DOHH2 (cell line): ENCODE measurements at regions not wholly inside any gene's neighbourhood (a gene's known extent, or its start where the extent isn't known, plus 50 kb on each side); places are given as distances from the start of the nearest gene placed in this dataset.

ENCODE experiments used
- H3F3A ChIP-seq: fragments of 200-600 bp; sonication (generic), shearing (Covaris generic); 2 replicates; pipeline ENCODE4 v1.6.0; 2016; ENCODE audit warnings: antibody characterized with exemption, mild to moderate bottlenecking; ENCODE audit not compliant: control insufficient read depth, insufficient read depth
- H3K27ac ChIP-seq: fragments of 200-600 bp; sonication (generic); 2 replicates; pipeline ENCODE4 v1.5.1; 2014; ENCODE audit warnings: low read depth, mild to moderate bottlenecking, low read length, moderate library complexity
- H3K27me3 ChIP-seq: fragments of 200-600 bp; sonication (generic); 2 replicates; pipeline ENCODE4 v1.6.1; 2014; ENCODE audit warnings: mild to moderate bottlenecking, low read length, mixed read lengths; ENCODE audit not compliant: control insufficient read depth
- H3K36me3 ChIP-seq: fragments of 200-600 bp; sonication (generic); 2 replicates; pipeline ENCODE4 v1.6.1; 2014; ENCODE audit warnings: mild to moderate bottlenecking, low read length, moderate library complexity, mixed read lengths; ENCODE audit not compliant: control insufficient read depth
- H3K4me1 ChIP-seq: fragments of 200-600 bp; sonication (generic); 2 replicates; pipeline ENCODE4 v1.6.1; 2014; ENCODE audit warnings: mild to moderate bottlenecking, low read length, mixed read lengths; ENCODE audit not compliant: control insufficient read depth
- H3K4me2 ChIP-seq: fragments of 200-600 bp; sonication (generic); 2 replicates; pipeline ENCODE4 v1.6.0; 2014; ENCODE audit warnings: mild to moderate bottlenecking, low read length, moderate library complexity
- H3K4me3 ChIP-seq: fragments of 200-600 bp; sonication (generic); 2 replicates; pipeline ENCODE4 v1.5.1; 2014; ENCODE audit warnings: mild to moderate bottlenecking, low read length, mixed read lengths
- H3K79me2 ChIP-seq: fragments of 200-600 bp; sonication (generic); 2 replicates; pipeline ENCODE4 v1.6.1; 2014; ENCODE audit warnings: mild to moderate bottlenecking, low read length, mixed read lengths; ENCODE audit not compliant: control insufficient read depth
- H3K9me2 ChIP-seq: fragments of 200-600 bp; sonication (generic); replicated peaks from 2 replicates; pipeline ENCODE4 v1.6.1; 2014; ENCODE audit warnings: mild to moderate bottlenecking, low read length, mixed read lengths; ENCODE audit not compliant: control insufficient read depth
- H3K9me3 ChIP-seq: fragments of 200-600 bp; sonication (generic); 2 replicates; pipeline ENCODE4 v1.6.1; 2014; ENCODE audit warnings: antibody characterized with exemption, low read length, mixed read lengths; ENCODE audit not compliant: control insufficient read depth, insufficient read depth
- H4K20me1 ChIP-seq: fragments of 200-600 bp; sonication (generic); 2 replicates; pipeline ENCODE4 v1.6.0; 2014; ENCODE audit warnings: low read depth, mild to moderate bottlenecking, antibody characterized with exemption, low read length, moderate library complexity; ENCODE audit not compliant: control insufficient read depth, insufficient read depth
- CTCF ChIP-seq: fragments of 200-600 bp; sonication (generic); IDR thresholded peaks from one replicate; pipeline ENCODE4 v1.5.1; 2014; ENCODE audit warnings: antibody characterized with exemption, mild to moderate bottlenecking, low read depth, low read length; ENCODE audit not compliant: poor library complexity, severe bottlenecking
- EZH2phosphoT487 ChIP-seq: fragments of 200-600 bp; sonication (generic); IDR thresholded peaks from 2 replicates; pipeline ENCODE4 v1.6.1; 2017; ENCODE audit warnings: borderline replicate concordance, mild to moderate bottlenecking, antibody characterized with exemption, low read length, moderate library complexity, mixed read lengths

GRCh38 chr3:99394831-99395778 is 243.3 kb upstream of the COL8A1 start:
- Histone ChIP-seq H3K4me2 (no peak overlapping the region), H3F3A (no peaks in the 10 kb centered on the region), H4K20me1 (no peaks in the 10 kb centered on the region), H3K79me2 (no peaks in the 10 kb centered on the region), H3K36me3 (no peaks in the 10 kb centered on the region), H3K4me3 (no peak overlapping the region), H3K9me3 (peaks cover 13% of the 10 kb centered on the region; the same call in 1 of the 2 replicates), H3K4me1 (no peaks in the 10 kb centered on the region), H3K9me2 (no peaks in the 10 kb centered on the region), H3K27me3 (no peaks in the 10 kb centered on the region), H3K27ac (no peak overlapping the region)
- TF ChIP-seq CTCF (no peak), EZH2phosphoT487 (no peak)

DNA sequence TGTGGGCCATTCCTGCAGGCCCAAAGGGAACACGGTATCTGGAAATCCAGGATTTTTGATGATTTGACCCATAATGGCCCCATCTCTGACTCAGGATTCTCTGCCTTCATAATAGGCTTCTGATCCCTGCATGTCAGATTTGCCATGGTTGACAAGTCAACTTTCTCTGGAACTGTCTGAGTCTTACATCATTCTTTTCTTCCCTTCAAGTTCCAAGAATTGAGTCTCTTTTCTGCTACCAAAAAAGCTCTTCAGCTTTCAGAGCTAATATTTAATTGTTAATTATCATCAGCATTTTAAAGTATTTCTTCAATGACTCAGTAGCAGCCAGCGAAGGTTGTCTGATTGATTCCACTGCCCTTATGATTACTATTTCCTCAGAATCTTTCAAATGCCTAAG is 244.4 kb upstream of the COL8A1 start:
- Histone ChIP-seq H3F3A (no peaks in the 10 kb centered on the region), H4K20me1 (no peaks in the 10 kb centered on the region), H3K27me3 (no peaks in the 10 kb centered on the region), H3K4me3 (no peak overlapping the region), H3K4me2 (no peak overlapping the region), H3K9me2 (no peaks in the 10 kb centered on the region), H3K36me3 (no peaks in the 10 kb centered on the region), H3K79me2 (no peaks in the 10 kb centered on the region), H3K9me3 (peaks cover 13% of the 10 kb centered on the region; the same call in 1 of the 2 replicates), H3K27ac (no peak overlapping the region), H3K4me1 (no peaks in the 10 kb centered on the region)
- TF ChIP-seq CTCF: no peak

DNA sequence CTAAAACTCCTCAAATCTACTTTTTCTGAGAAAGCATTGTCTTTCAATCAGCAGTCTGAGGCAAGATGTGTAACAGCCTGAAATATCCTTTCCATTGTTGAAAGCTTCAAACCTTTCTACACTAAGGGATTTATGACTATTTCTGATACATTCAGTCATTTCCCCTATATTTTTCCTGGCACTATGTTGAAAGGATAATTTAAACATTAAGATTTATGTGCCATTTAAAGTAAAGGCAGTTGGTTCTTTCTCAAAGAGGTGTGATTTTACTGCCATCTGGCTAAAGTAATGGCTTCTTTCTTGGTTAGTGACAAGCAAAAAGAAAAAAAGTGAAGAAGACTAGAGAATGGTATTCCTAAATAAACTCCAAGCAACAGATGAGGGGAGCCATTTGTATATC is 249.6 kb upstream of the COL8A1 start:
- no peaks in the 10 kb centered on the region for H3K36me3 ChIP-seq
- no peak for TF ChIP-seq EZH2phosphoT487
- TF ChIP-seq CTCF: no peak
- H3K4me1 ChIP-seq: no peaks in the 10 kb centered on the region
- H3K27me3 ChIP-seq: no peaks in the 10 kb centered on the region
- no peaks in the 10 kb centered on the region for H3K79me2 ChIP-seq
- no peaks in the 10 kb centered on the region for H4K20me1 ChIP-seq
- no peaks in the 10 kb centered on the region for H3F3A ChIP-seq
- H3K4me3 ChIP-seq: no peak overlapping the region
- no peaks in the 10 kb centered on the region for H3K9me3 ChIP-seq
- no peak overlapping the region for H3K4me2 ChIP-seq
- no peaks in the 10 kb centered on the region for H3K9me2 ChIP-seq
- no peak overlapping the region for H3K27ac ChIP-seq
